GM12864 (cell line): ENCODE measurements at regions not wholly inside any gene's neighbourhood (a gene's known extent, or its start where the extent isn't known, plus 50 kb on each side); places are given as distances from the start of the nearest gene placed in this dataset.

ENCODE experiments used
- DNase-seq: peaks from one replicate; pipeline ENCODE4 v3.0.0-alpha.2; 2011; ENCODE audit warnings: low read depth
- H3K4me3 ChIP-seq: 2 replicates; pipeline ENCODE4 v1.5.1; 2011; ENCODE audit warnings: mild to moderate bottlenecking, low read depth, low read length, control low read depth
- CTCF ChIP-seq: IDR thresholded peaks from 2 replicates; pipeline ENCODE4 v1.5.1; 2011; ENCODE audit warnings: low read depth, mild to moderate bottlenecking, moderate library complexity, low read length, control low read depth, inconsistent platforms; ENCODE audit errors: missing control alignments

- no peak overlapping the region for H3K4me3 ChIP-seq
- TF ChIP-seq CTCF: no peak
- DNase-seq: no peak
Observed at GRCh38 chr13:29937841-29938240, 87.4 kb upstream of the UBL3 start.

- no peak for DNase-seq
- TF ChIP-seq CTCF: no peak
- H3K4me3 ChIP-seq: no peak overlapping the region
Observed at GRCh38 chr13:29937379-29937778, 87.0 kb upstream of the UBL3 start.

GRCh38 chr13:29936956-29937355 is 86.5 kb upstream of the UBL3 start:
- no peak for DNase-seq
- TF ChIP-seq CTCF: no peak

GRCh38 chr13:29936051-29936813 is 85.8 kb upstream of the UBL3 start:
- no peak for DNase-seq
- peak overlapping the region; percentile 18; the same call in 1 of the 2 replicates for H3K4me3 ChIP-seq
- no peak for TF ChIP-seq CTCF

More at GRCh38 chr13:29936956-29937355, 86.5 kb upstream of the UBL3 start:
- H3K4me3 ChIP-seq: no peak overlapping the region

GRCh38 chr13:29935309-29935981 is 85.0 kb upstream of the UBL3 start:
- DNase-seq: peak; percentile 69
- no peak for TF ChIP-seq CTCF
- peak overlapping the region; percentile 18; the same call in 1 of the 2 replicates for H3K4me3 ChIP-seq

- no peak overlapping the region for H3K4me3 ChIP-seq
- DNase-seq: no peak
- TF ChIP-seq CTCF: no peak
Observed at GRCh38 chr13:29934531-29935308, 84.3 kb upstream of the UBL3 start.
